Transverse colon (tissue), 1 donor: ENCODE measurements at regions not wholly inside any gene's neighbourhood (a gene's known extent, or its start where the extent isn't known, plus 50 kb on each side); places are given as distances from the start of the nearest gene placed in this dataset.

Experiments used
- EP300 ChIP-seq: sonication (generic); formaldehyde crosslinking; IDR thresholded peaks from one replicate; pipeline ENCODE4 v1.6.1; 2017; ENCODE audit warnings: antibody characterized with exemption, low read depth
- POLR2A ChIP-seq: fragments of 450-650 bp; IDR thresholded peaks from one replicate; pipeline ENCODE4 v1.6.1; 2016; ENCODE audit warnings: antibody characterized with exemption, mild to moderate bottlenecking, moderate library complexity

GRCh38 chr18:28455971-28456370, 279.0 kb upstream of the CDH2 start:
- TF ChIP-seq EP300 (no peak), POLR2A (no peak)
